Mesendoderm (in vitro differentiated cells): ENCODE measurements at regions not wholly inside any gene's neighbourhood (a gene's known extent, or its start where the extent isn't known, plus 50 kb on each side); places are given as distances from the start of the nearest gene placed in this dataset.
A peak's percentile ranks its signal among the peaks of the same experiment; 100 is the strongest.

Experiments
- DNase-seq: peaks from one replicate; pipeline ENCODE4 v3.0.0; 2013
- H2AK5ac ChIP-seq: 2 replicates; pipeline ENCODE4 v1.6.1; 2013; ENCODE audit warnings: low read length, inconsistent platforms
- H2BK120ac ChIP-seq: 2 replicates; pipeline ENCODE4 v1.6.1; 2013; ENCODE audit warnings: low read depth, mild to moderate bottlenecking, low read length, moderate library complexity, mixed read lengths
- H2BK15ac ChIP-seq: replicated peaks from 2 replicates; pipeline ENCODE4 v1.6.1; 2013; ENCODE audit warnings: low read depth, mild to moderate bottlenecking, moderate library complexity
- H2BK5ac ChIP-seq: 2 replicates; pipeline ENCODE4 v1.6.1; 2013; ENCODE audit warnings: low read length, inconsistent platforms
- H3K18ac ChIP-seq: 2 replicates; pipeline ENCODE4 v1.6.1; 2013; ENCODE audit warnings: mild to moderate bottlenecking, low read length, mixed read lengths
- H3K23ac ChIP-seq: one replicate; pipeline ENCODE4 v1.6.1; 2013; ENCODE audit warnings: low read length
- H3K27ac ChIP-seq: 2 replicates; pipeline ENCODE4 v1.5.1; 2013; ENCODE audit warnings: low read depth, mild to moderate bottlenecking, inconsistent platforms, low read length, moderate library complexity
- H3K27me3 ChIP-seq: 2 replicates; pipeline ENCODE4 v1.6.1; 2013; ENCODE audit warnings: low read length, control low read depth, mild to moderate bottlenecking, inconsistent platforms; ENCODE audit not compliant: insufficient read depth, poor library complexity
- H3K36me3 ChIP-seq: 2 replicates; pipeline ENCODE4 v1.6.1; 2013; ENCODE audit warnings: low read length, inconsistent platforms; ENCODE audit not compliant: control insufficient read depth, insufficient read depth
- H3K4ac ChIP-seq: one replicate; pipeline ENCODE4 v1.6.1; 2013; ENCODE audit warnings: low read depth, mild to moderate bottlenecking, low read length, moderate library complexity
- H3K4me1 ChIP-seq: 2 replicates; pipeline ENCODE4 v1.6.1; 2013; ENCODE audit warnings: low read depth, low read length, inconsistent platforms; ENCODE audit not compliant: control insufficient read depth
- H3K4me2 ChIP-seq: 2 replicates; pipeline ENCODE4 v1.6.1; 2013; ENCODE audit warnings: low read length
- H3K4me3 ChIP-seq: 2 replicates; pipeline ENCODE4 v1.5.1; 2013; ENCODE audit warnings: mild to moderate bottlenecking, low read length
- H3K56ac ChIP-seq: one replicate; pipeline ENCODE4 v1.6.1; 2013; ENCODE audit warnings: low read length
- H3K79me1 ChIP-seq: 2 replicates; pipeline ENCODE4 v1.6.1; 2013; ENCODE audit warnings: low read length, inconsistent platforms
- H3K79me2 ChIP-seq: 2 replicates; pipeline ENCODE4 v1.6.1; 2013; ENCODE audit warnings: mild to moderate bottlenecking, low read length; ENCODE audit not compliant: control insufficient read depth, insufficient read depth
- H3K9ac ChIP-seq: 2 replicates; pipeline ENCODE4 v1.6.1; 2013; ENCODE audit warnings: low read length, inconsistent platforms
- H4K5ac ChIP-seq: one replicate; pipeline ENCODE4 v1.6.1; 2013; ENCODE audit warnings: low read length
- H4K8ac ChIP-seq: one replicate; pipeline ENCODE4 v1.6.1; 2013; ENCODE audit warnings: low read depth, mild to moderate bottlenecking, control low read depth, low read length, moderate library complexity
- WGBS: extraction: QIAGEN DNeasy Blood & Tissue Kit; methylation state at CpG from one replicate; pipeline ENCODE4 v1.1.7; 2013; ENCODE audit warnings: low lambda C conversion rate, missing lambda C conversion rate; ENCODE audit not compliant: insufficient coverage; ENCODE audit errors: extremely low coverage; 5-methylcytosine and 5-hydroxymethylcytosine counted together

DNA sequence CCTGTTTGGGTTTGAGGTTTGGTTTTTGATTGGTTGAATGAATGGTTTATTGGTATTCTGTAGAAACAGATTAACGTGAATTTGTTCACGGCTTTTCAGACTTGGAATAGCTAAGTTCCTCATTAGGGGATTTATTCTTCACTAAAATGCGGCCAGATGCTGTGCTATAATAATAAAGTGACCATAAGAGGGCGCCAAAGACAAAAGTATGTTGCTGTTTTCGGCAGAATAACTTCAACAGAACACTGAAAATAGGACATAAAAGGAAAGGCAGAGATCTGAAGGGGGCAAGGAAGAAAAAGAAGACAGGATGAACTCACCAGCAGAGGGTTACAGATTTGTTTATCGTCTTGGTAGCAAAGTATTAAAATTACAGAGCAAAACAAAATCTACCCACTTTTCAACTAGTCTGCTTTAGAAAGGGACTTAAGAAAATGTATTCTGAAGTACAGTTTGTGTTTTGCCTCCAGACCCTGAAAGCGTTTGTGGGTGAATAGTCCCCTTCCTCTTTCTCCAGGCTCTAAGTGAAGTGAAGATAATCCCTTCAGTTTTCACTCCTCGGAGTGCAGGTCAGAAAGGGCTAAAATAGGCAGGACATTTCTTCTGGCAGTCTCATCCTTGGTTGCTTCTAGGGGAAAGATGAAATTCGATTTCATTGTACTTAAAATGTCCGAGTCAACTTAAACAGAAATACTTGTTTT, 147.6 kb downstream of the IL20RB start:
- H4K8ac ChIP-seq = no peak overlapping the region
- H3K4ac ChIP-seq = no peak overlapping the region
- no peak overlapping the region for H2AK5ac ChIP-seq
- DNase-seq = peak; percentile 83
- H2BK5ac ChIP-seq = no peak overlapping the region
- H3K4me2 ChIP-seq = no peak overlapping the region
- no peaks in the 10 kb centered on the region for H3K4me1 ChIP-seq
- no peak overlapping the region for H3K4me3 ChIP-seq
- peak overlapping the region; percentile 44 for H3K18ac ChIP-seq
- H3K9ac ChIP-seq = peak overlapping the region; percentile 27
- H3K79me1 ChIP-seq = no peaks in the 10 kb centered on the region
- no peak overlapping the region for H3K27ac ChIP-seq
- H3K79me2 ChIP-seq = no peaks in the 10 kb centered on the region
- H2BK120ac ChIP-seq = no peak overlapping the region
- no peak overlapping the region for H3K23ac ChIP-seq
- H2BK15ac ChIP-seq = no peak overlapping the region
- H3K36me3 ChIP-seq = no peaks in the 10 kb centered on the region
- H4K5ac ChIP-seq = no peak overlapping the region
- WGBS = 100% methylated on average over 1 of the region's 10 CpGs
- no peak overlapping the region for H3K56ac ChIP-seq
- H3K27me3 ChIP-seq = no peaks in the 10 kb centered on the region

- Histone ChIP-seq H3K36me3 (no peaks in the 10 kb centered on the region), H4K8ac (no peak overlapping the region), H3K56ac (no peak overlapping the region), H3K4me2 (no peak overlapping the region), H2AK5ac (no peak overlapping the region), H3K4me3 (no peak overlapping the region), H3K9ac (no peak overlapping the region), H3K23ac (no peak overlapping the region), H2BK15ac (no peak overlapping the region), H4K5ac (no peak overlapping the region), H2BK120ac (no peak overlapping the region), H3K18ac (no peak overlapping the region), H3K27ac (no peak overlapping the region), H2BK5ac (no peak overlapping the region), H3K27me3 (no peaks in the 10 kb centered on the region), H3K79me2 (no peaks in the 10 kb centered on the region), H3K4ac (no peak overlapping the region), H3K4me1 (no peaks in the 10 kb centered on the region), H3K79me1 (no peaks in the 10 kb centered on the region)
- no CpG with 5 or more reads among the region's 8 CpGs for WGBS
- no peak for DNase-seq
Observed at GRCh38 chr3:137106612-137107240, 148.9 kb downstream of the IL20RB start.

- DNase-seq = no peak
- H3K27ac ChIP-seq = no peak overlapping the region
- WGBS = no CpG with 5 or more reads among the region's 8 CpGs
- H3K4me1 ChIP-seq = no peaks in the 10 kb centered on the region
- no peak overlapping the region for H3K9ac ChIP-seq
- no peak overlapping the region for H4K5ac ChIP-seq
- H3K79me1 ChIP-seq = no peaks in the 10 kb centered on the region
- H3K79me2 ChIP-seq = no peaks in the 10 kb centered on the region
- no peak overlapping the region for H2AK5ac ChIP-seq
- H3K4me2 ChIP-seq = no peak overlapping the region
- H4K8ac ChIP-seq = no peak overlapping the region
- H3K4me3 ChIP-seq = no peak overlapping the region
- no peaks in the 10 kb centered on the region for H3K27me3 ChIP-seq
- H3K18ac ChIP-seq = no peak overlapping the region
- H3K4ac ChIP-seq = no peak overlapping the region
- no peak overlapping the region for H3K23ac ChIP-seq
- H3K56ac ChIP-seq = no peak overlapping the region
- H3K36me3 ChIP-seq = no peaks in the 10 kb centered on the region
- no peak overlapping the region for H2BK15ac ChIP-seq
- no peak overlapping the region for H2BK5ac ChIP-seq
- H2BK120ac ChIP-seq = no peak overlapping the region
Observed at GRCh38 chr3:137108699-137109440, 151.1 kb downstream of the IL20RB start.

GRCh38 chr3:137110392-137110996, 152.7 kb downstream of the IL20RB start:
- no peak overlapping the region for H3K27ac ChIP-seq
- no peaks in the 10 kb centered on the region for H3K79me2 ChIP-seq
- no peak overlapping the region for H2BK5ac ChIP-seq
- H4K8ac ChIP-seq = no peak overlapping the region
- H3K23ac ChIP-seq = no peak overlapping the region
- H2AK5ac ChIP-seq = no peak overlapping the region
- no peak overlapping the region for H3K9ac ChIP-seq
- H4K5ac ChIP-seq = no peak overlapping the region
- no peak overlapping the region for H2BK120ac ChIP-seq
- no peak overlapping the region for H3K56ac ChIP-seq
- no peak overlapping the region for H2BK15ac ChIP-seq
- no peaks in the 10 kb centered on the region for H3K79me1 ChIP-seq
- no peak overlapping the region for H3K4ac ChIP-seq
- no peaks in the 10 kb centered on the region for H3K27me3 ChIP-seq
- H3K4me3 ChIP-seq = no peak overlapping the region
- DNase-seq = peak; percentile 57
- H3K4me1 ChIP-seq = no peaks in the 10 kb centered on the region
- no CpG with 5 or more reads among the region's 3 CpGs for WGBS
- no peak overlapping the region for H3K18ac ChIP-seq
- H3K36me3 ChIP-seq = no peaks in the 10 kb centered on the region
- H3K4me2 ChIP-seq = no peak overlapping the region

DNA sequence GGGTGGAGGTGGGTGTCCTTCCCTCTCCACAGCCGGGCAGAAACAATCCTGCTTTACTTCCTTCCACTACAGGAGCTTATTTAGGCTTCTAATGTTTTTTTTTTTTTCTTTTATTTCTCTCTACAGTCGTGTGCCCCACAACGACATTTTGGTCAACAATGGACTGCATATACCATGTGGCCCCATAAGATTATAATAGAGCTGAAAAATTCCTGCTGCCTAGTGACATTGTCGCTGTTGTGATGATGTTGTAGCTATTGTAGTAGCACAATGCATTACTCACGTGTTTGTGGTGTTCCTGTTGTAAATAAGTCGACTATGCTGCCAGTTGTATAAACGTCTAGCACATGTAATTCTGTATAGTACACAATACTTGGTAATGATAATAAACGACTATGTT, 153.7 kb downstream of the IL20RB start:
- Histone ChIP-seq H3K79me1 (no peaks in the 10 kb centered on the region), H3K23ac (no peak overlapping the region), H3K9ac (no peak overlapping the region), H2BK5ac (no peak overlapping the region), H3K56ac (no peak overlapping the region), H4K8ac (no peak overlapping the region), H3K79me2 (no peaks in the 10 kb centered on the region), H3K18ac (no peak overlapping the region), H3K4me1 (no peaks in the 10 kb centered on the region), H2AK5ac (no peak overlapping the region), H3K4me2 (no peak overlapping the region), H4K5ac (no peak overlapping the region), H3K27me3 (no peaks in the 10 kb centered on the region), H3K27ac (no peak overlapping the region), H3K36me3 (no peaks in the 10 kb centered on the region), H3K4me3 (no peak overlapping the region), H2BK15ac (no peak overlapping the region), H3K4ac (no peak overlapping the region), H2BK120ac (no peak overlapping the region)
- no CpG with 5 or more reads among the region's 8 CpGs for WGBS
- no peak for DNase-seq
